SK-N-SH (cell line): ENCODE measurements at regions not wholly inside any gene's neighbourhood (a gene's known extent, or its start where the extent isn't known, plus 50 kb on each side); places are given as distances from the start of the nearest gene placed in this dataset.

Source experiments
- CTCF ChIA-PET: fragments of 300-600, 350-600 bp; formaldehyde crosslinking; extraction: SDS; loops from one replicate; lab custom pipeline; 2021; lab: Yijun Ruan, JAX
- POLR2A ChIA-PET: fragments of 350-600 bp; sonication (Branson Sonifier 250); formaldehyde crosslinking; extraction: SDS; loops from one replicate; lab custom pipeline; 2020; ENCODE audit warnings: antibody characterized with exemption, inconsistent platforms; lab: Yijun Ruan, JAX
- DNase-seq: peaks from one replicate; pipeline ENCODE4 v3.0.0; 2012
- H2AFZ ChIP-seq: fragments of 200-600 bp; sonication (generic); 2 replicates; pipeline ENCODE4 v1.8.1; 2016; ENCODE audit warnings: antibody characterized with exemption, mild to moderate bottlenecking, low read depth
- H3F3A ChIP-seq: fragments of 200-600 bp; sonication (generic); replicated peaks from 2 replicates; pipeline ENCODE3; 2016; ENCODE audit warnings: antibody characterized with exemption, mild to moderate bottlenecking; ENCODE audit not compliant: insufficient read depth
- H3K27ac ChIP-seq, 2 experiments: fragments of 200-500 bp in 1 of 2; fragments of 200-600 bp in 1 of 2; sonication (Bioruptor generic) in 1 of 2; sonication (generic), shearing (Covaris generic) in 1 of 2; 2 replicates each; pipeline versions ENCODE4 v1.5.1 to v1.6.1; 2014 to 2016; ENCODE audit warnings: low read depth in 2 of 2, inconsistent platforms in 1 of 2, low read length in 1 of 2, mild to moderate bottlenecking in 1 of 2, mixed read lengths in 1 of 2
- H3K27me3 ChIP-seq: fragments of 200-600 bp; sonication (generic), shearing (Covaris generic); 2 replicates; pipeline ENCODE4 v1.6.1; 2016; ENCODE audit warnings: mixed run types; ENCODE audit not compliant: insufficient read depth
- H3K36me3 ChIP-seq, 2 experiments: fragments of 200-500 bp in 1 of 2; fragments of 200-600 bp in 1 of 2; sonication (Bioruptor generic) in 1 of 2; sonication (generic) in 1 of 2; replicated peaks in 1 of 2; 2 replicates each; pipeline versions ENCODE3 to v1.5.1; 2014 to 2016; ENCODE audit warnings: low read length in 1 of 2, mild to moderate bottlenecking in 1 of 2; ENCODE audit not compliant: insufficient read depth in 2 of 2, control insufficient read depth in 1 of 2
- H3K4me1 ChIP-seq, 2 experiments: fragments of 200-500 bp in 1 of 2; fragments of 200-600 bp in 1 of 2; sonication (Bioruptor generic) in 1 of 2; sonication (generic), shearing (Covaris generic) in 1 of 2; 2 replicates each; pipeline versions ENCODE4 v1.5.1 to v1.6.1; 2014 to 2016; ENCODE audit warnings: low read depth in 1 of 2, low read length in 1 of 2, mixed run types in 1 of 2; ENCODE audit not compliant: insufficient read depth in 2 of 2, control insufficient read depth in 1 of 2
- H3K4me2 ChIP-seq: fragments of 200-600 bp; sonication (generic), shearing (Covaris generic); 2 replicates; pipeline ENCODE4 v1.6.1; 2017; ENCODE audit warnings: mixed run types
- H3K4me3 ChIP-seq, 2 experiments: fragments of 200-500 bp in 1 of 2; fragments of 200-600 bp in 1 of 2; sonication (Bioruptor generic) in 1 of 2; sonication (generic), shearing (Covaris generic) in 1 of 2; 2 replicates each; pipeline versions ENCODE4 v1.5.1 to v1.8.1; 2014 to 2016; ENCODE audit warnings: low read depth in 2 of 2, inconsistent platforms in 1 of 2, low read length in 1 of 2, mild to moderate bottlenecking in 1 of 2, mixed read lengths in 1 of 2, moderate library complexity in 1 of 2
- H3K79me2 ChIP-seq: fragments of 200-600 bp; sonication (generic); 2 replicates; pipeline ENCODE4 v1.8.1; 2017; ENCODE audit warnings: mild to moderate bottlenecking; ENCODE audit not compliant: insufficient read depth
- H3K9ac ChIP-seq: fragments of 200-600 bp; sonication (generic); 2 replicates; pipeline ENCODE4 v1.6.1; 2017; ENCODE audit warnings: mixed run types
- H3K9me2 ChIP-seq: fragments of 200-600 bp; sonication (generic); 2 replicates; pipeline ENCODE4 v1.6.1; 2017; ENCODE audit warnings: mixed run types
- H3K9me3 ChIP-seq: fragments of 200-600 bp; sonication (generic); 2 replicates; pipeline ENCODE4 v1.6.1; 2017; ENCODE audit warnings: mixed run types, mild to moderate bottlenecking, moderate library complexity
- H4K20me1 ChIP-seq: fragments of 200-600 bp; sonication (generic); 2 replicates; pipeline ENCODE4 v1.6.1; 2017; ENCODE audit warnings: mild to moderate bottlenecking, mixed run types; ENCODE audit not compliant: insufficient read depth
- GABPA ChIP-seq: IDR thresholded peaks from 2 replicates; pipeline ENCODE4 v1.4.0; 2012; ENCODE audit warnings: low read depth, mild to moderate bottlenecking
- POLR2AphosphoS5 ChIP-seq: IDR thresholded peaks from 2 replicates; pipeline ENCODE4 v1.6.1; 2012; ENCODE audit warnings: low read depth, low read length
- RFX5 ChIP-seq: IDR thresholded peaks from 2 replicates; pipeline ENCODE4 v1.6.1; 2012; ENCODE audit warnings: mild to moderate bottlenecking, improper control_type of control experiment, low read length
- SIN3A ChIP-seq: IDR thresholded peaks from 2 replicates; pipeline ENCODE4 v1.6.1; 2012; ENCODE audit warnings: low read depth, mild to moderate bottlenecking, low read length, moderate library complexity, borderline replicate concordance
- SMC3 ChIP-seq: IDR thresholded peaks from 2 replicates; pipeline ENCODE4 v1.6.1; 2012; ENCODE audit warnings: low read depth, low read length, improper control_type of control experiment
- TAF1 ChIP-seq: IDR thresholded peaks from 2 replicates; pipeline ENCODE4 v1.6.1; 2012; ENCODE audit warnings: low read depth, mild to moderate bottlenecking, low read length, moderate library complexity, borderline replicate concordance
- TCF12 ChIP-seq: IDR thresholded peaks from 2 replicates; pipeline ENCODE4 v1.4.0; 2012
- WGBS: methylation state at CpG from one replicate; pipeline ENCODE4 v1.1.6; 2017; ENCODE audit warnings: low lambda C conversion rate; 5-methylcytosine and 5-hydroxymethylcytosine counted together
- TF ChIP-seq, protein P1 (sequence below): IDR thresholded peaks from 2 replicates; pipeline ENCODE4 v1.4.0; 2012; ENCODE audit warnings: low read depth, borderline replicate concordance
- TF ChIP-seq, protein P2 (sequence below): IDR thresholded peaks from 2 replicates; pipeline ENCODE4 v1.6.1; 2012; ENCODE audit warnings: mild to moderate bottlenecking, low read depth, low read length, moderate library complexity

DNA sequence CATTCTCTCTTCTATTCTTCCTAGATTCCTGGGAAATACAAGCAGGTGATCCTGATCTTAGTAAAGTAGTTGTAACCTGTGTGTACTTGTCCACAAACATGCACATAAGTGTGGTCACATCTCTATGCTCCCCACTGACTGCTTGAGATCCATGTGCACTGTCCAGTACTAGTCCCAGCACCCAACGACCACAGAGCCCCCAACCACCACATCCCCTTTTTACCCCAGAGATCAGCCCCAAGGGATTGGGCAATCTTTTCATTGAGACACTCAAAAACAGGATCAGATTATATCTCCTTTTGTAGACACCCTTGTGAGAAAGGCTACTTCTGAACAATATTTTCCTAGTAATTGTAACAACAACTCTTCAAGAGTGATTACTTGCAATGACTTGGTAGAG is 240.6 kb downstream of the ACTL7B start:
- H3K9me2 ChIP-seq = no peaks in the 10 kb centered on the region
- no peaks in the 10 kb centered on the region for H3K9me3 ChIP-seq
- POLR2A ChIA-PET = no interaction called here
- no peaks in the 10 kb centered on the region for H3K27me3 ChIP-seq
- H3K4me1 ChIP-seq = no peaks in the 10 kb centered on the region
- H3K4me2 ChIP-seq = no peak overlapping the region
- H3K27ac ChIP-seq = no peak overlapping the region
- H3K79me2 ChIP-seq = no peaks in the 10 kb centered on the region
- H3K9ac ChIP-seq = no peak overlapping the region
- no peak overlapping the region for H3K4me3 ChIP-seq
- WGBS = 0% methylated on average over 1 of the region's 1 CpG
- no peaks in the 10 kb centered on the region for H3F3A ChIP-seq
- H3K36me3 ChIP-seq = no peaks in the 10 kb centered on the region
- H2AFZ ChIP-seq = no peak overlapping the region
- DNase-seq = no peak
- TF ChIP-seq POLR2AphosphoS5 = no peak
- no peak for TF ChIP-seq GABPA
- no peak for TF ChIP-seq TCF12
- TF ChIP-seq, all 33 proteins: peak for 0
- CTCF ChIA-PET = interaction anchor here (0.6 kb wide), 1 partner anchor 199 kb away, joined by 3 read pairs; no protein-coding TSS in a partner anchor
- no peaks in the 10 kb centered on the region for H4K20me1 ChIP-seq

DNA sequence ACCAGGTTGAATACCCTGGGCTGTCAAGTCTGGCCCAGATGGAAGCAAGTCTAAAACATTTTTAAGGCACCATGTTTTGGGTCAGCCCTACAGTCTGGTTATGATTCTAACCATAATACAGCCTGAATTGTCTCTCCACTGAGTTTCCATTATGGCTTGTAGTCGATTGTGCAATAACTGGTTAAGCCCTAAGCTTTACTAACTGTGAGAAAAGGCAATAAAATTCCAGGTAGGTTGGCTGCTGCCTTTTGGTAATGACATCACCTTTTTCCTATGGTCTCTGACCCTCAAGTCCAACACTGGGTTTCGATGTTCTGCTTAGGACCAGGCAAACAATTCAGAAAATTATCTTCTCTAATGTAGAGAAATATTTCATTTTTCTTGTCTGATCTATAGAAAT is 243.3 kb downstream of the ACTL7B start:
- peaks cover 2% of the 10 kb centered on the region; the same call in 1 of the 2 replicates for H3K27me3 ChIP-seq
- no peaks in the 10 kb centered on the region for H3K36me3 ChIP-seq
- ChIA-PET POLR2A (no interaction called here), CTCF (no interaction called here)
- no peaks in the 10 kb centered on the region for H3K9me2 ChIP-seq
- H2AFZ ChIP-seq = no peak overlapping the region
- no peak overlapping the region for H3K4me2 ChIP-seq
- WGBS = 0% methylated on average over 2 of the region's 2 CpGs
- H3K79me2 ChIP-seq = no peaks in the 10 kb centered on the region
- H4K20me1 ChIP-seq = no peaks in the 10 kb centered on the region
- H3K4me3 ChIP-seq = no peak overlapping the region
- H3K9me3 ChIP-seq = no peaks in the 10 kb centered on the region
- DNase-seq = no peak
- H3K27ac ChIP-seq = no peak overlapping the region
- H3K9ac ChIP-seq = no peak overlapping the region
- H3K4me1 ChIP-seq = no peaks in the 10 kb centered on the region
- H3F3A ChIP-seq = no peaks in the 10 kb centered on the region
- TF ChIP-seq TAF1 (no peak), SIN3A (no peak), RFX5 (no peak), SMC3 (no peak)
- TF ChIP-seq, protein P1, sequence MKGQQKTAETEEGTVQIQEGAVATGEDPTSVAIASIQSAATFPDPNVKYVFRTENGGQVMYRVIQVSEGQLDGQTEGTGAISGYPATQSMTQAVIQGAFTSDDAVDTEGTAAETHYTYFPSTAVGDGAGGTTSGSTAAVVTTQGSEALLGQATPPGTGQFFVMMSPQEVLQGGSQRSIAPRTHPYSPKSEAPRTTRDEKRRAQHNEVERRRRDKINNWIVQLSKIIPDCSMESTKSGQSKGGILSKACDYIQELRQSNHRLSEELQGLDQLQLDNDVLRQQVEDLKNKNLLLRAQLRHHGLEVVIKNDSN = no peak
- TF ChIP-seq, protein P2, sequence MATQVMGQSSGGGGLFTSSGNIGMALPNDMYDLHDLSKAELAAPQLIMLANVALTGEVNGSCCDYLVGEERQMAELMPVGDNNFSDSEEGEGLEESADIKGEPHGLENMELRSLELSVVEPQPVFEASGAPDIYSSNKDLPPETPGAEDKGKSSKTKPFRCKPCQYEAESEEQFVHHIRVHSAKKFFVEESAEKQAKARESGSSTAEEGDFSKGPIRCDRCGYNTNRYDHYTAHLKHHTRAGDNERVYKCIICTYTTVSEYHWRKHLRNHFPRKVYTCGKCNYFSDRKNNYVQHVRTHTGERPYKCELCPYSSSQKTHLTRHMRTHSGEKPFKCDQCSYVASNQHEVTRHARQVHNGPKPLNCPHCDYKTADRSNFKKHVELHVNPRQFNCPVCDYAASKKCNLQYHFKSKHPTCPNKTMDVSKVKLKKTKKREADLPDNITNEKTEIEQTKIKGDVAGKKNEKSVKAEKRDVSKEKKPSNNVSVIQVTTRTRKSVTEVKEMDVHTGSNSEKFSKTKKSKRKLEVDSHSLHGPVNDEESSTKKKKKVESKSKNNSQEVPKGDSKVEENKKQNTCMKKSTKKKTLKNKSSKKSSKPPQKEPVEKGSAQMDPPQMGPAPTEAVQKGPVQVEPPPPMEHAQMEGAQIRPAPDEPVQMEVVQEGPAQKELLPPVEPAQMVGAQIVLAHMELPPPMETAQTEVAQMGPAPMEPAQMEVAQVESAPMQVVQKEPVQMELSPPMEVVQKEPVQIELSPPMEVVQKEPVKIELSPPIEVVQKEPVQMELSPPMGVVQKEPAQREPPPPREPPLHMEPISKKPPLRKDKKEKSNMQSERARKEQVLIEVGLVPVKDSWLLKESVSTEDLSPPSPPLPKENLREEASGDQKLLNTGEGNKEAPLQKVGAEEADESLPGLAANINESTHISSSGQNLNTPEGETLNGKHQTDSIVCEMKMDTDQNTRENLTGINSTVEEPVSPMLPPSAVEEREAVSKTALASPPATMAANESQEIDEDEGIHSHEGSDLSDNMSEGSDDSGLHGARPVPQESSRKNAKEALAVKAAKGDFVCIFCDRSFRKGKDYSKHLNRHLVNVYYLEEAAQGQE = no peak
